PC-3 (cell line): ENCODE measurements at regions not wholly inside any gene's neighbourhood (a gene's known extent, or its start where the extent isn't known, plus 50 kb on each side); places are given as distances from the start of the nearest gene placed in this dataset.

Experiments
- ATAC-seq: fragments of 200-7000 bp; cut with Tn5 transposase; 2 replicates; pipeline ENCODE4 v1.9.1; 2020; ENCODE audit warnings: mild to moderate bottlenecking, moderate library complexity
- BruUV-seq: library from RNA; stranded (reverse); fragments of 400-500 nt; replicated peaks from 2 replicates; lab custom pipeline; 2021; lab: Mats Ljungman, UMichigan
- CTCF ChIA-PET: fragments of 300-600 bp; sonication (Branson Sonifier 250); formaldehyde crosslinking; loops from one replicate; lab custom pipeline; 2022; ENCODE audit warnings: antibody characterized with exemption; lab: Charles Lee
- POLR2A ChIA-PET: fragments of 300-600 bp; sonication (Branson Sonifier 250); formaldehyde crosslinking; loops from one replicate; lab custom pipeline; 2022; ENCODE audit warnings: antibody characterized with exemption; ENCODE audit not compliant: unreplicated experiment; lab: Charles Lee
- DNase-seq: peaks from one replicate; pipeline ENCODE4 v3.0.0-alpha.2; 2015
- H2AFZ ChIP-seq: fragments of 300-600 bp; sonication (generic); 2 replicates; pipeline ENCODE4 v1.6.0; 2016; ENCODE audit warnings: antibody characterized with exemption, low read length
- H3F3A ChIP-seq: fragments of 300-600 bp; sonication (generic); one replicate; pipeline ENCODE4 v1.6.0; 2017; ENCODE audit warnings: antibody characterized with exemption, low read length, control low read depth, mild to moderate bottlenecking; ENCODE audit not compliant: unreplicated experiment
- H3K27ac ChIP-seq: fragments of 300-600 bp; sonication (generic); 2 replicates; pipeline ENCODE4 v1.5.1; 2016; ENCODE audit warnings: mild to moderate bottlenecking, low read length
- H3K27me3 ChIP-seq: fragments of 300-600 bp; sonication (generic); 2 replicates; pipeline ENCODE4 v1.6.1; 2016; ENCODE audit warnings: low read length, mixed read lengths
- H3K36me3 ChIP-seq: fragments of 300-600 bp; sonication (generic); 2 replicates; pipeline ENCODE4 v1.6.1; 2016; ENCODE audit warnings: low read depth, mixed run types, low read length, mixed read lengths
- H3K4me1 ChIP-seq: fragments of 300-600 bp; sonication (generic); 2 replicates; pipeline ENCODE4 v1.5.1; 2016; ENCODE audit warnings: low read length; ENCODE audit not compliant: insufficient read depth
- H3K4me2 ChIP-seq: fragments of 300-600 bp; sonication (generic); 2 replicates; pipeline ENCODE4 v1.6.0; 2016; ENCODE audit warnings: low read length
- H3K4me3 ChIP-seq: fragments of 300-600 bp; sonication (generic); 2 replicates; pipeline ENCODE4 v1.5.1; 2016; ENCODE audit warnings: mild to moderate bottlenecking, low read length, mixed read lengths
- H3K79me2 ChIP-seq: fragments of 300-600 bp; sonication (generic); 2 replicates; pipeline ENCODE4 v1.6.1; 2017; ENCODE audit warnings: low read length, mixed read lengths
- H3K9ac ChIP-seq: fragments of 300-600 bp; sonication (generic); 2 replicates; pipeline ENCODE4 v1.6.0; 2016; ENCODE audit warnings: mild to moderate bottlenecking, low read length
- H3K9me2 ChIP-seq: fragments of 300-600 bp; sonication (generic); replicated peaks from 2 replicates; pipeline ENCODE4 v1.6.1; 2016; ENCODE audit warnings: mixed run types, low read length, mixed read lengths
- H3K9me3 ChIP-seq: fragments of 300-600 bp; sonication (generic); 2 replicates; pipeline ENCODE4 v1.6.1; 2016; ENCODE audit warnings: low read length, mixed read lengths
- H4K20me1 ChIP-seq: fragments of 300-600 bp; sonication (generic); 2 replicates; pipeline ENCODE4 v1.6.1; 2016; ENCODE audit warnings: low read length, mixed read lengths
- EZH2 ChIP-seq: fragments of 300-600 bp; sonication (generic); IDR thresholded peaks from one replicate; pipeline ENCODE4 v1.6.1; 2017; ENCODE audit warnings: antibody characterized with exemption, mild to moderate bottlenecking, low read length; ENCODE audit not compliant: unreplicated experiment
- EZH2phosphoT487 ChIP-seq: fragments of 300-600 bp; sonication (generic); IDR thresholded peaks from 2 replicates; pipeline ENCODE4 v1.6.1; 2018; ENCODE audit warnings: mild to moderate bottlenecking, antibody characterized with exemption, low read length, borderline replicate concordance
- intact Hi-C: fragments of 100-400 bp; cut with micrococcal nuclease; formaldehyde crosslinking; loops from 2 replicates; pipeline ENCODE4 v1.9.0; 2023
- TF ChIP-seq, protein P1 (sequence below): fragments of 300-600 bp; sonication (generic); conservative IDR thresholded peaks from 2 replicates; pipeline ENCODE4 v1.5.1; 2017; ENCODE audit warnings: antibody characterized with exemption, low read depth, mild to moderate bottlenecking, low read length

GRCh38 chr10:20415684-20416083 is 481.4 kb downstream of the NEBL start:
- H3K4me3 ChIP-seq = no peak overlapping the region
- H3F3A ChIP-seq = no peaks in the 10 kb centered on the region
- BruUV-seq = no TSS peak
- no peak overlapping the region for H3K9ac ChIP-seq
- no peaks in the 10 kb centered on the region for H3K9me3 ChIP-seq
- no peaks in the 10 kb centered on the region for H3K36me3 ChIP-seq
- DNase-seq = no peak
- H3K4me2 ChIP-seq = no peak overlapping the region
- no peaks in the 10 kb centered on the region for H3K27me3 ChIP-seq
- TF ChIP-seq EZH2phosphoT487 (no peak), EZH2 (no peak)
- CTCF ChIA-PET = no interaction called here
- H3K27ac ChIP-seq = no peak overlapping the region
- no peaks in the 10 kb centered on the region for H3K79me2 ChIP-seq
- no peak overlapping the region for H2AFZ ChIP-seq
- intact Hi-C loops = no loop called here
- H4K20me1 ChIP-seq = no peaks in the 10 kb centered on the region
- POLR2A ChIA-PET = no interaction called here
- no peaks in the 10 kb centered on the region for H3K4me1 ChIP-seq
- ATAC-seq = no peak
- H3K9me2 ChIP-seq = no peaks in the 10 kb centered on the region

DNA sequence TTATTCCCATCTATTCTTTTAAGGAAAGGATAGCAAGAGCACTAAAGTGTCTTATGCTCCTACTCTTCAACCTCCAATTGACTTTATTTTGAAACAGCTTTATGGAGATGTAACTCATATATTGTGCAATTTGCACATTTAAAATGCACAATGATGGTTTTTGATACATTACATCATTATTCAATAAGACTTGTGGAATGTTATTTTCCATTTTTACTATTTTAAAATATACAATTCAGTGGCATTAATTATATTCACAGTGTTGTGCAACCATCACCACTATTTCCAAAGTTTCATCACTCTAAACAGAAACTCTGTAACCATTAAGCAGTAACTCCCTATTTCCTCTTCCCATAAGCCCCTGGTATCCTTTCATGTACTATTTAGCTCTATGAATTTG is 489.8 kb downstream of the NEBL start:
- no peaks in the 10 kb centered on the region for H3K9me3 ChIP-seq
- H3K36me3 ChIP-seq = no peaks in the 10 kb centered on the region
- H4K20me1 ChIP-seq = no peaks in the 10 kb centered on the region
- no peak for ATAC-seq
- ChIA-PET POLR2A (no interaction called here), CTCF (no interaction called here)
- H3K27me3 ChIP-seq = no peaks in the 10 kb centered on the region
- BruUV-seq = no TSS peak
- H3K9me2 ChIP-seq = no peaks in the 10 kb centered on the region
- H3K79me2 ChIP-seq = no peaks in the 10 kb centered on the region
- intact Hi-C loops = no loop called here
- no peak overlapping the region for H3K9ac ChIP-seq
- H3K4me3 ChIP-seq = no peak overlapping the region
- no peaks in the 10 kb centered on the region for H3K4me1 ChIP-seq
- H3F3A ChIP-seq = no peaks in the 10 kb centered on the region
- H3K4me2 ChIP-seq = no peak overlapping the region
- no peak overlapping the region for H3K27ac ChIP-seq
- TF ChIP-seq EZH2 (no peak), EZH2phosphoT487 (no peak)
- TF ChIP-seq, protein P1, sequence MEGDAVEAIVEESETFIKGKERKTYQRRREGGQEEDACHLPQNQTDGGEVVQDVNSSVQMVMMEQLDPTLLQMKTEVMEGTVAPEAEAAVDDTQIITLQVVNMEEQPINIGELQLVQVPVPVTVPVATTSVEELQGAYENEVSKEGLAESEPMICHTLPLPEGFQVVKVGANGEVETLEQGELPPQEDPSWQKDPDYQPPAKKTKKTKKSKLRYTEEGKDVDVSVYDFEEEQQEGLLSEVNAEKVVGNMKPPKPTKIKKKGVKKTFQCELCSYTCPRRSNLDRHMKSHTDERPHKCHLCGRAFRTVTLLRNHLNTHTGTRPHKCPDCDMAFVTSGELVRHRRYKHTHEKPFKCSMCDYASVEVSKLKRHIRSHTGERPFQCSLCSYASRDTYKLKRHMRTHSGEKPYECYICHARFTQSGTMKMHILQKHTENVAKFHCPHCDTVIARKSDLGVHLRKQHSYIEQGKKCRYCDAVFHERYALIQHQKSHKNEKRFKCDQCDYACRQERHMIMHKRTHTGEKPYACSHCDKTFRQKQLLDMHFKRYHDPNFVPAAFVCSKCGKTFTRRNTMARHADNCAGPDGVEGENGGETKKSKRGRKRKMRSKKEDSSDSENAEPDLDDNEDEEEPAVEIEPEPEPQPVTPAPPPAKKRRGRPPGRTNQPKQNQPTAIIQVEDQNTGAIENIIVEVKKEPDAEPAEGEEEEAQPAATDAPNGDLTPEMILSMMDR = no peak
- no peak for DNase-seq
- no peak overlapping the region for H2AFZ ChIP-seq

DNA sequence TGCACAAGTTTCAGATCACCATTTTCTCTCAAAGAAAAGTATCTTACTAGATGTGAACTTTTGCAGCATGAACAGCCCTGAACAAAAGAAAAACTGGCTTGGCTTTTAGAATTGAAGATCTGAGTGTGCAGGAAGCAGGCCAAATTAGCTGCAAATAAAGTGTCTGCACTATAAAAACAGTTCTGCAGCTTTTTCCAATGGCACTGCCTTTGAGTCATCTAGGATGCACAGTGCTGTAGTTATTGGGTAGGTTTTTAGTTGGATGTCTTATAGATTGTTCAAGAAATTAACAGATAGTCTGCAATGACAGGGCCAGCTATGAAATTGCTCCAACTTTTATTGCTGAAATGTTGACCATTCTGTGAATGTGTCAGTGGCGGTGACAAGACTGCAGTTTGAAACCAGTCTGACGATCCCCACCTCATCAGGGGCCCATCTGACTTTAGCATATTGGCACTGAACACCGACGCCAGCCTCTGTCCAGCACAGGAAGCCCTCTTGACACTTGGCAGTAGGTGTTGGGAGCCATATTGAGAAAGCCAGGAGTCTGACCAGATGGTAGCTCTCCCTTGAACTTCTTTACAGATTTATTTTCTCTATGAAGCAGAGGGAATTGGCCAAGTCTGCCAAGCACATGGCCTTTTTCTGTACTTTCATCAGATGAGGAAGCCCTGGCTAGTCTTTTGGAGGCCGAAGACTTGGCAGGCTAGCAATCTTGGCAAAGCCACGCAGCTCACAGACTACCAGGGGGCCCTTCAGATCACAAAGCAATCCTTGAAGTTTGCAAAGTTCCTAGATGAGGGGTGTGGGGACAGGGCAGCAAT is 490.6 kb downstream of the NEBL start:
- Histone ChIP-seq H3K9me2 (no peaks in the 10 kb centered on the region), H2AFZ (no peak overlapping the region), H3K9ac (no peak overlapping the region), H3K4me1 (no peaks in the 10 kb centered on the region), H3K9me3 (no peaks in the 10 kb centered on the region), H3F3A (no peaks in the 10 kb centered on the region), H4K20me1 (no peaks in the 10 kb centered on the region), H3K27ac (no peak overlapping the region), H3K36me3 (no peaks in the 10 kb centered on the region), H3K79me2 (no peaks in the 10 kb centered on the region), H3K4me2 (no peak overlapping the region), H3K27me3 (no peaks in the 10 kb centered on the region), H3K4me3 (no peak overlapping the region)
- no peak for DNase-seq
- POLR2A ChIA-PET = no interaction called here
- no peak for ATAC-seq
- intact Hi-C loops = no loop called here
- CTCF ChIA-PET = no interaction called here
- TF ChIP-seq, protein P1 = no peak
- no peak for TF ChIP-seq EZH2phosphoT487
- TF ChIP-seq EZH2 = no peak
- BruUV-seq = no TSS peak
